Cardiac muscle cell (in vitro differentiated cells and primary cell): ENCODE measurements at regions not wholly inside any gene's neighbourhood (a gene's known extent, or its start where the extent isn't known, plus 50 kb on each side); places are given as distances from the start of the nearest gene placed in this dataset.
A peak's percentile ranks its signal among the peaks of the same experiment; 100 is the strongest.

Experiments used
- DNase-seq, 2 donors: peaks; one replicate each; pipeline versions ENCODE4 v3.0.0 to v3.0.0-alpha.2; 2010 to 2017; ENCODE audit warnings: low read depth in 1 of 2, low spot score in 1 of 2
- H3K27ac ChIP-seq: fragments of 200-600 bp; sonication (generic); 2 replicates; pipeline ENCODE4 v1.5.1; 2016
- H3K27me3 ChIP-seq: fragments of 200-600 bp; sonication (generic); 2 replicates; pipeline ENCODE4 v1.6.0; 2016; ENCODE audit warnings: control low read depth
- H3K36me3 ChIP-seq: fragments of 200-600 bp; sonication (generic); 2 replicates; pipeline ENCODE4 v1.5.1; 2016; ENCODE audit warnings: control low read depth
- H3K4me1 ChIP-seq: fragments of 200-600 bp; sonication (generic); 2 replicates; pipeline ENCODE4 v1.8.1; 2017; ENCODE audit warnings: low read depth, mild to moderate bottlenecking, mixed run types
- H3K4me3 ChIP-seq: fragments of 200-600 bp; sonication (generic); 2 replicates; pipeline ENCODE4 v1.5.1; 2016; ENCODE audit warnings: mild to moderate bottlenecking
- H3K9me3 ChIP-seq: fragments of 200-600 bp; sonication (generic); 2 replicates; pipeline ENCODE4 v1.5.1; 2017; ENCODE audit warnings: low read depth, mild to moderate bottlenecking, control low read depth
- CTCF ChIP-seq: IDR thresholded peaks from 2 replicates; pipeline ENCODE4 v1.5.1; 2012; ENCODE audit warnings: low read depth, mild to moderate bottlenecking, low read length

GRCh38 chr11:112355726-112356125, 95.1 kb upstream of the PLET1 start:
- Histone ChIP-seq H3K27me3 (no peaks in the 10 kb centered on the region), H3K4me3 (no peak overlapping the region), H3K27ac (no peak overlapping the region), H3K4me1 (no peaks in the 10 kb centered on the region), H3K36me3 (no peaks in the 10 kb centered on the region), H3K9me3 (no peaks in the 10 kb centered on the region)
- DNase-seq, result peak; percentile 39 to 72
- peak; percentile 53 for TF ChIP-seq CTCF

GRCh38 chr11:112357488-112357887, 96.8 kb upstream of the PLET1 start:
- no peak for DNase-seq
- no peak overlapping the region for H3K27ac ChIP-seq
- H3K4me3 ChIP-seq, result no peak overlapping the region
- H3K27me3 ChIP-seq, result no peaks in the 10 kb centered on the region
- no peaks in the 10 kb centered on the region for H3K4me1 ChIP-seq
- H3K36me3 ChIP-seq, result no peaks in the 10 kb centered on the region
- TF ChIP-seq CTCF, result no peak
- H3K9me3 ChIP-seq, result no peaks in the 10 kb centered on the region

- no peaks in the 10 kb centered on the region for H3K36me3 ChIP-seq
- TF ChIP-seq CTCF, result no peak
- no peak overlapping the region for H3K27ac ChIP-seq
- DNase-seq, result no peak
- H3K9me3 ChIP-seq, result no peaks in the 10 kb centered on the region
- H3K27me3 ChIP-seq, result no peaks in the 10 kb centered on the region
- no peak overlapping the region for H3K4me3 ChIP-seq
- no peaks in the 10 kb centered on the region for H3K4me1 ChIP-seq
Measured at GRCh38 chr11:112361396-112361795, 100.7 kb upstream of the PLET1 start.

GRCh38 chr11:112363527-112363926, 102.9 kb upstream of the PLET1 start:
- Histone ChIP-seq H3K27ac (no peak overlapping the region), H3K27me3 (no peaks in the 10 kb centered on the region), H3K9me3 (no peaks in the 10 kb centered on the region), H3K4me1 (no peaks in the 10 kb centered on the region), H3K4me3 (no peak overlapping the region), H3K36me3 (no peaks in the 10 kb centered on the region)
- DNase-seq, result peak in 1 of 2 donors; percentile 56
- no peak for TF ChIP-seq CTCF

GRCh38 chr11:112364962-112365481, 104.4 kb upstream of the PLET1 start:
- Histone ChIP-seq H3K27me3 (no peaks in the 10 kb centered on the region), H3K27ac (no peak overlapping the region), H3K9me3 (no peaks in the 10 kb centered on the region), H3K36me3 (no peaks in the 10 kb centered on the region), H3K4me3 (no peak overlapping the region), H3K4me1 (no peaks in the 10 kb centered on the region)
- peak in 1 of 2 donors; percentile 62 for DNase-seq
- no peak for TF ChIP-seq CTCF

GRCh38 chr11:112366012-112366411, 105.4 kb upstream of the PLET1 start:
- TF ChIP-seq CTCF, result no peak
- Histone ChIP-seq H3K4me3 (no peak overlapping the region), H3K27me3 (no peaks in the 10 kb centered on the region), H3K36me3 (no peaks in the 10 kb centered on the region), H3K4me1 (no peaks in the 10 kb centered on the region), H3K27ac (no peak overlapping the region), H3K9me3 (no peaks in the 10 kb centered on the region)
- DNase-seq, result no peak
